ENCODE measurements at regions not wholly inside any gene's neighbourhood (a gene's known extent, or its start where the extent isn't known, plus 50 kb on each side); places are given as distances from the start of the nearest gene placed in this dataset.

GRCh38 chr2:118613737-118614136, 233.7 kb downstream of the EN1 start:
- Histone ChIP-seq H3K36me3 (ENCODE audit: control insufficient read depth, insufficient read depth, low read length) (no peaks in the 10 kb centered on the region), H3K27me3 (replicated peaks; ENCODE audit: control insufficient read depth, insufficient read depth, low read length) (no peaks in the 10 kb centered on the region; the same call in 1 of the 2 replicates), H3K4me3 (replicated peaks; ENCODE audit: low read depth, low read length) (no peak overlapping the region)
- TF ChIP-seq, protein P1, sequence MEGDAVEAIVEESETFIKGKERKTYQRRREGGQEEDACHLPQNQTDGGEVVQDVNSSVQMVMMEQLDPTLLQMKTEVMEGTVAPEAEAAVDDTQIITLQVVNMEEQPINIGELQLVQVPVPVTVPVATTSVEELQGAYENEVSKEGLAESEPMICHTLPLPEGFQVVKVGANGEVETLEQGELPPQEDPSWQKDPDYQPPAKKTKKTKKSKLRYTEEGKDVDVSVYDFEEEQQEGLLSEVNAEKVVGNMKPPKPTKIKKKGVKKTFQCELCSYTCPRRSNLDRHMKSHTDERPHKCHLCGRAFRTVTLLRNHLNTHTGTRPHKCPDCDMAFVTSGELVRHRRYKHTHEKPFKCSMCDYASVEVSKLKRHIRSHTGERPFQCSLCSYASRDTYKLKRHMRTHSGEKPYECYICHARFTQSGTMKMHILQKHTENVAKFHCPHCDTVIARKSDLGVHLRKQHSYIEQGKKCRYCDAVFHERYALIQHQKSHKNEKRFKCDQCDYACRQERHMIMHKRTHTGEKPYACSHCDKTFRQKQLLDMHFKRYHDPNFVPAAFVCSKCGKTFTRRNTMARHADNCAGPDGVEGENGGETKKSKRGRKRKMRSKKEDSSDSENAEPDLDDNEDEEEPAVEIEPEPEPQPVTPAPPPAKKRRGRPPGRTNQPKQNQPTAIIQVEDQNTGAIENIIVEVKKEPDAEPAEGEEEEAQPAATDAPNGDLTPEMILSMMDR (IDR thresholded peaks at IDR 0.05; ENCODE audit: insufficient read depth, low read length, poor library complexity, severe bottlenecking): no peak
- DNase-seq (ENCODE audit: extremely low read depth, insufficient read length): no peak

GRCh38 chr2:118611691-118612090, 235.8 kb downstream of the EN1 start:
- H3K4me3 ChIP-seq (replicated peaks; ENCODE audit: low read depth, low read length): no peak overlapping the region
- no peaks in the 10 kb centered on the region; the same call in 1 of the 2 replicates for H3K27me3 ChIP-seq (replicated peaks; ENCODE audit: control insufficient read depth, insufficient read depth, low read length)
- H3K36me3 ChIP-seq (ENCODE audit: control insufficient read depth, insufficient read depth, low read length): no peaks in the 10 kb centered on the region
- TF ChIP-seq, protein P1 (IDR thresholded peaks at IDR 0.05; ENCODE audit: insufficient read depth, low read length, poor library complexity, severe bottlenecking): no peak
- no peak for DNase-seq (ENCODE audit: extremely low read depth, insufficient read length)

- TF ChIP-seq, protein P1 (IDR thresholded peaks at IDR 0.05; ENCODE audit: insufficient read depth, low read length, poor library complexity, severe bottlenecking): no peak
- no peak for DNase-seq (ENCODE audit: extremely low read depth, insufficient read length)
- Histone ChIP-seq H3K27me3 (replicated peaks; ENCODE audit: control insufficient read depth, insufficient read depth, low read length) (no peaks in the 10 kb centered on the region; the same call in 1 of the 2 replicates), H3K4me3 (replicated peaks; ENCODE audit: low read depth, low read length) (no peak overlapping the region), H3K36me3 (ENCODE audit: control insufficient read depth, insufficient read depth, low read length) (no peaks in the 10 kb centered on the region)
Observed at GRCh38 chr2:118609138-118609537, 238.3 kb downstream of the EN1 start.

GRCh38 chr2:118607641-118608040, 239.8 kb downstream of the EN1 start:
- TF ChIP-seq, protein P1 (IDR thresholded peaks at IDR 0.05; ENCODE audit: insufficient read depth, low read length, poor library complexity, severe bottlenecking): no peak
- Histone ChIP-seq H3K27me3 (replicated peaks; ENCODE audit: control insufficient read depth, insufficient read depth, low read length) (no peaks in the 10 kb centered on the region; the same call in 1 of the 2 replicates), H3K36me3 (ENCODE audit: control insufficient read depth, insufficient read depth, low read length) (no peaks in the 10 kb centered on the region), H3K4me3 (replicated peaks; ENCODE audit: low read depth, low read length) (no peak overlapping the region)
- DNase-seq (ENCODE audit: extremely low read depth, insufficient read length): no peak

DNA sequence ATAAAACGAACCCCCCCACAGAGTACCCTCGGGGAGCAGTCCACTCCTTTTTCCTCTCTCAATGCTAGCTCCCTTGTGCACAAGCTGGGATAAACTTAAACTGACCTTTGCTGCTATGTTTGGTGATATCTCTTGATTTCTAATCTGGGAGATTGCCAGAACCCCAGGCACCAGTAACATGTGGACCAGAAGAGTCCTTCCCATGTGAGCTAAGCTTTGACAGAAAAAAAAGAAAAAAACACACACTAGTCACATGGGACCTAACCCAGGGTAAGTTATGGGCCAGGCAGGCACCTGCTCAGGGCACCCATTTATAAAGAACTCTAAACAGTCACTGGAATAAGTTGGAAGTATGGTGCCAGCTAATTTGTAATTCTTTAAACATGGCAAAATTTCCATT, 242.6 kb downstream of the EN1 start:
- H3K36me3 ChIP-seq (ENCODE audit: control insufficient read depth, insufficient read depth, low read length): no peaks in the 10 kb centered on the region
- no peak overlapping the region for H3K4me3 ChIP-seq (replicated peaks; ENCODE audit: low read depth, low read length)
- DNase-seq (ENCODE audit: extremely low read depth, insufficient read length): no peak
- H3K27me3 ChIP-seq (replicated peaks; ENCODE audit: control insufficient read depth, insufficient read depth, low read length): no peaks in the 10 kb centered on the region
- TF ChIP-seq, protein P1 (IDR thresholded peaks at IDR 0.05; ENCODE audit: insufficient read depth, low read length, poor library complexity, severe bottlenecking): no peak

- no peak overlapping the region for H3K4me3 ChIP-seq (replicated peaks; ENCODE audit: low read depth, low read length)
- TF ChIP-seq, protein P1 (IDR thresholded peaks at IDR 0.05; ENCODE audit: insufficient read depth, low read length, poor library complexity, severe bottlenecking): no peak
- H3K36me3 ChIP-seq (ENCODE audit: control insufficient read depth, insufficient read depth, low read length): no peaks in the 10 kb centered on the region
- no peak for DNase-seq (ENCODE audit: extremely low read depth, insufficient read length)
- H3K27me3 ChIP-seq (replicated peaks; ENCODE audit: control insufficient read depth, insufficient read depth, low read length): no peaks in the 10 kb centered on the region
Observed at GRCh38 chr2:118604371-118604770, 243.1 kb downstream of the EN1 start.
